Activated T-helper 1 cell treated with Interleukin-2 at 50 U/mL for 16 hours (primary cell): ENCODE measurements at regions not wholly inside any gene's neighbourhood (a gene's known extent, or its start where the extent isn't known, plus 50 kb on each side); places are given as distances from the start of the nearest gene placed in this dataset.

Experiments
- DNase-seq: peaks from one replicate; pipeline ENCODE4 v3.0.0-alpha.2; 2020; ENCODE audit warnings: low read depth

GRCh38 chr5:168064457-168064856, 227.0 kb upstream of the WWC1 start:
- no peak for DNase-seq

DNA sequence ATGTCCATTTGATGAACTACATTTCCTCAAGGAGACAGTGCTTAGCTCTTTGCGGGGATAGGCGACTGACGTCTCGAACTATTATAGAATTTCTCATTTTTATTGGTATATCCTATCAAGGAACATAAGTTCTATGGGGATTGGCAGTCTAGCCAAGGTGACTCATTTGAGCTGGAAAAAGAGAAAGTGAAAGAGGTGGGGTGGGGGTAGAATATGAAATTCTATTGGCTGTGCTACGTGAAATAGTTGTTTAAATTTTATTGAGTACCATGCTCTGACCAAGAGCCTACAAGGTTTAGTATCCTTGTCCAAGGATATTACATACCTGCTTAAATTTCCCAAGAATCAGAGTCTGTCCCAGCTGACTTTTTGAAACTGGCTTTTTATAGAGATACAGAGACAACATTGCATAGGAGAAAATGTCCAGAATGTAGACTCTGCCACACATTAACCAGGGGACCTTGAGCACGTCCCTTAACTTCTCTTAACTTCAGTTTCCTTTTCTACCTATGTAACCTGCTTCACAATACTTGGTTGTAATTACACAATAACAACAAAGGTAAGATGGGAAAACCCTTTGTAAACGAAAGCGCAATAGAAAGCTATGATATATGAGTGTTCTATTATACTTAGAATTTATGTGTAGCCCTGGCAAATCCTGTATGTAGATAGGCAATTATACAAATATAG, 226.4 kb upstream of the WWC1 start:
- DNase-seq, result no peak

- DNase-seq, result no peak
Measured at GRCh38 chr5:168066536-168067208, 224.8 kb upstream of the WWC1 start.

DNA sequence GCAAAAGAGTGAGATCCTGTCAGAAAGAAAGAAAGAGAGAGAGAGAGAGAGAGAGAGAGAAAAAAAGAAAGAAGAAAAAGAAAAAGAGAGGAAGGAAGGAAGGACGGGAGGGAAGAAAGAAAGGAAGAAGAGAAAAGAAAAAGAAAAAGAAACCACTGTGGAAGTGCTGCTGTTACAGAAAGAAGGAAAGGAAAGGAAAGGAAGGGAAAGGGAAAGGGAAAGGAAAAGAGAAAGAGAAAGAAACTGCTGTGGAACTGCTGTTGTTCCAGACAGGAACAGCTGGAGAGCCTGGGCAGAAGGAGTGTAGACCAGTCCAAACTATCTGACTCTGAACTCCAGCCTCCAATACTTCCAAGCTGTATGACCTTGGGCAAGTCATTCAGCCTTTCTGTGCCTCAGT, 220.7 kb upstream of the WWC1 start:
- DNase-seq, result no peak

DNA sequence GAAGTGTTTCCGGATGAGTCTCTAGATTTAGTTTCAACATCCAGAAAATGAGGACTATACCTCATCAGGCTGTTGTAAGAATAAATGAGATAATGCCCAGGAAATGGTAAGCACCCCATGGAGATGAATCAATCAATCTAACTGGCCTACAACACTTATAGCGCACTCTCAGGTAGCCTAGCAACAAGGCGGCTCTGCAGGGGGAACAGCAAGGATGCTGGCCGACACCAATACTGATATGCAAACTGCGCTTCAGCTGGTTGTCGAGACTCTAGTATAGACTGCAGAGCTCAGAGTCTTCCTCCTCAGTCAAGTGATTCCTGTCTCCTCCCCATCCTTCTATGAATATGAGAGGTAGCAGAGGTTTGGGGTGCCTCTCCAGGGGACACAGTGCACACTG, 218.8 kb upstream of the WWC1 start:
- DNase-seq, result no peak

DNA sequence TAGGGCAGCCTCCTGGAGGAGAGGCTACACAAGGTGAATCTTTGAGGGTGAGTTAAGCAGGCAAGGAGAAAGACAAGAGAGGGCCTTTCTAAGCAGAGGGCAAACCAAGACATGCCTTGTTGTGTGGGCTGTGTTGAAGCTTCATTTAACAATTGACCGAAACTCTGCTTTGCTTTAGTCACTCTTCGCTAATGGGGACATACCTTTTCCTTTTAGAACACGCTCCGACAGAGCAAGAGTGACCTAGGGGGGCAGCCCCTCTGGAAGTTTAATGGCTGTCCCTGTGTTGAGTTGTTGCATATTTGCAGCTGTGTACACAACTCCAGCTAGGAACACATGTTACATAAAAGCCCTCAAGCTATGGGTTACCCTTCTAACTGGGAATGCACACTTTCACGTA, 218.1 kb upstream of the WWC1 start:
- DNase-seq, result no peak

GRCh38 chr5:168073991-168074800, 217.2 kb upstream of the WWC1 start:
- no peak for DNase-seq

GRCh38 chr5:168075387-168075786, 216.1 kb upstream of the WWC1 start:
- no peak for DNase-seq

GRCh38 chr5:168076561-168076991, 214.9 kb upstream of the WWC1 start:
- no peak for DNase-seq

GRCh38 chr5:168085261-168086031, 206.0 kb upstream of the WWC1 start:
- DNase-seq, result no peak

DNA sequence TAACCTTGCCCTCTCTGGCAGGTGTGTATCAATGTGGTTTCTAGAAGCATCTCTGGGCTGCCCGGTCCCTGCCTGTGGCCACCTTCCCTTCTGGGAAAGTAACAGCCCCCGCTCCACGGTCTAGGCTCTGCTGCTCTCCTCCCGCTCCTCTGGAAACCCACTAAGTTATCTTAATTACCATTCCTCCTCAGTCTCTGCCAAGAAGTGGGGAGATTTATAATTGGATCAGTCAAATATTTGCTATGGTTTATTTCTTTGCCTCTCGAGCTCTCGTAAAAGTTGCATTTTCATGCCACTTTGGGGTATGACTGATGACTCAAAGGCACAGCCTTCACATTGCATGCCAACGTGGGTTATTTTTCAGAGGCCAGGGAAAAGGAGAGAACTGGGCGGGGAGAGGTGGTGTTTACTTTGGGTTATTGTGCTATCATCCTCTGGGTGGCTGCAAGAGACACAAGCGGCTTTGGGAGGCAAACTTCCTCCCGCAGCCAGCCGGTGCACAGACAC, 205.3 kb upstream of the WWC1 start:
- no peak for DNase-seq

DNA sequence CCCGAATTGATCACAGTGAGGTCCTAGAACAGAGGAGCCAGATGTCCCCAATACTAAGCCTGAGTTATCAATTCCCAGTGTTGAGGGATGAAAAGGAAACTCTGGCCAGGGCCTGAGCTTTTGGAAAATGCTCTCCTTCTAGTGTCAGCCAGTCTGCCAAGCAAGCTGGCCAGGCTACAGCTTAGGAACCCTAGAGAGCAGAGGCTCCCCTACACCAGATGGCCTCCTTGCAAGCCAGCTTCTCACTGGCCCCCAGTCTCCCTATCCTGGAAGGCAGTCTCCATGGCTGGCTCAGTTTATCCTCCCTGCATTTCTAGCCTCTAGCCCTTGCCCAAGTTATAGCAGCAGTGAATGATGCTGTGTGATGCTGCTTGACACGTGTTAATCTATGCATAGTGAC, 204.7 kb upstream of the WWC1 start:
- DNase-seq, result no peak

DNA sequence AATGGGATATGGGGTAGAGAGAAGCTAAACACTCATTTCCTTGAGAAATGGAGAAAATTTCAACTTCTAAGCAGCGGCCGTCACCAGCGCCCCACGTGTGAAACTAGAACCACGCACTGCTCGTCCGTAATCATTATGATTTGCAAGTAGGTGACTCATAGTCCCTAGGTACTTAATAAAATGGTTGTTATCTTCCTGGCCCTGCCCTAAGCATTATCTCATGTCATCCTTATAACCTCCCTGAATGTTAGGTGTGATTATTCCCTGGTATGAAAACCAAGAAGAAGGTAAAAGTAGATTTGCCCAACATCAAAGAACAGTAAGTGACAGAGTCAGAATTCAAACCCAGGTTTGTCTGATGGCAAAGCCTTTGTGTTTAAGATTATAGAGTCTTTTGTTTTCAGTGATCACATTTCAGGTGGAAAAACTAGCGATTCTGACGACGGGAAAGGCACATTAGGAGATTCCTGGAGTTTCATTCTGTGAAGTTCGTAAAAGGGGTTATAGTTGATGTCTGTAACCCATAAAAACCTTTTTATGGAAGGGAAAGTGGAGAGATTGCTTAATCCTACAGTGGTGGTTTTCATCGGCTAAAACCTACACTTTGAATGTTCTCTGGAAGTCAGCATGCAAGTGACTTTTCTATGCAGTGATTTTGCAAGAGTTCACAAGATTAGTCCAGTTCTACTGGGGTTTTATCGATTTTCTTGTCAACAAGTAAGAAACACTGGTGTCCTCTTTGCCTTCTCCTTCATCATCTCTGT, 202.9 kb upstream of the WWC1 start:
- DNase-seq, result no peak

DNA sequence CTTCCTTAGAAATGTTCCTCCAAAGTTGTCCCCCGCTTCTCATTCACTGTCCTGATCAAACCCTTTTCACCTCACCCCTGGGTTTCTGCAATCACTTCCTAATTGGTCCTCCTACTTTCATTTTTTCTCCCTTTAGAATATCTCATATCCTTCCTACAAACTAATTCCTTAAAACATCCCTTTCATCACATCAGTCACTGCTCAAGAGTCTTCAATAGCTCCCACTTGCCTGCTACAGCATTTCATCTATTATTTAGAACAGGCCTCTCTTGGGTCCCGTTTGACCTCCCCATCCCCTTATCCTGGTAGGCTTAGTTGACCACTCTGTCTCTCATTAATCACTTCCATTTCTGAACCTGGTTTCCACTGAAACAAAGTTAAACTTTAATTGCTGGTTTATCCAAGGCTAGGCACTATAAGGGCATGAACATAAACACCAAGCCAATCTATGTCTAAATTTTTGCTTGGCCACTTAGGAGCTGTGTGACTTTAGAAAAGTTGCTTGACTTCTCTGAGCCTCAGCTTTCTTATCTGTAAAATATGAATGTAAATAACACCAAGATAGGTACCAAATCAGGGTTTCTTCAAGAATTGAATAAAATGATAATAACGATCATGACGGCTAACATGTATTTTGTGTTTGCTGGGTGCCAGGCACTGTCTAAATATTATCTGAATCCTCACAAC, 202.1 kb upstream of the WWC1 start:
- no peak for DNase-seq

- DNase-seq, result no peak
Measured at GRCh38 chr5:168092209-168093185, 198.9 kb upstream of the WWC1 start.

GRCh38 chr5:168093200-168093910, 198.1 kb upstream of the WWC1 start:
- no peak for DNase-seq

- no peak for DNase-seq
Measured at GRCh38 chr5:168096525-168096924, 194.9 kb upstream of the WWC1 start.

GRCh38 chr5:168097876-168098653, 193.4 kb upstream of the WWC1 start:
- DNase-seq, result no peak
